Osteoblast (primary cell): ENCODE measurements at regions not wholly inside any gene's neighbourhood (a gene's known extent, or its start where the extent isn't known, plus 50 kb on each side); places are given as distances from the start of the nearest gene placed in this dataset.

Experiments
- DNase-seq: peaks from one replicate; pipeline ENCODE4 v3.0.0; 2011; ENCODE audit warnings: low spot score, mixed read lengths; ENCODE audit not compliant: insufficient read length; ENCODE audit errors: missing footprints
- H2AFZ ChIP-seq: 2 replicates; pipeline ENCODE4 v1.6.0; 2011; ENCODE audit warnings: mild to moderate bottlenecking, low read length
- H3K27ac ChIP-seq: 2 replicates; pipeline ENCODE4 v1.5.1; 2011; ENCODE audit warnings: mild to moderate bottlenecking, low read depth, low read length, moderate library complexity
- H3K27me3 ChIP-seq: 2 replicates; pipeline ENCODE4 v1.6.0; 2012; ENCODE audit warnings: mild to moderate bottlenecking, control low read depth, inconsistent platforms, low read length, moderate library complexity; ENCODE audit not compliant: insufficient read depth
- H3K36me3 ChIP-seq: 2 replicates; pipeline ENCODE4 v1.5.1; 2011; ENCODE audit warnings: mild to moderate bottlenecking, low read length, control low read depth, moderate library complexity; ENCODE audit not compliant: insufficient read depth
- H3K4me1 ChIP-seq: 2 replicates; pipeline ENCODE4 v1.5.1; 2011; ENCODE audit warnings: mild to moderate bottlenecking, low read length, control low read depth, moderate library complexity; ENCODE audit not compliant: insufficient read depth
- H3K4me2 ChIP-seq: 2 replicates; pipeline ENCODE4 v1.6.0; 2011; ENCODE audit warnings: mild to moderate bottlenecking, low read length; ENCODE audit not compliant: insufficient read depth
- H3K4me3 ChIP-seq: fragments of 200-600 bp; sonication (generic); 3 replicates; pipeline ENCODE4 v1.5.1; 2012; ENCODE audit warnings: mild to moderate bottlenecking, low read length, inconsistent platforms; ENCODE audit not compliant: insufficient read depth
- H3K79me2 ChIP-seq: 2 replicates; pipeline ENCODE4 v1.6.0; 2012; ENCODE audit warnings: mild to moderate bottlenecking, low read length, control low read depth, inconsistent platforms; ENCODE audit not compliant: insufficient read depth
- H3K9me3 ChIP-seq: 2 replicates; pipeline ENCODE4 v1.5.1; 2011; ENCODE audit warnings: low read depth, low read length, control low read depth
- H4K20me1 ChIP-seq: 2 replicates; pipeline ENCODE4 v1.6.0; 2012; ENCODE audit warnings: mild to moderate bottlenecking, low read length, control low read depth; ENCODE audit not compliant: insufficient read depth
- CTCF ChIP-seq: IDR thresholded peaks from 2 replicates; pipeline ENCODE4 v1.5.1; 2011; ENCODE audit warnings: mild to moderate bottlenecking, low read depth, low read length, moderate library complexity; ENCODE audit errors: extremely low read depth

DNA sequence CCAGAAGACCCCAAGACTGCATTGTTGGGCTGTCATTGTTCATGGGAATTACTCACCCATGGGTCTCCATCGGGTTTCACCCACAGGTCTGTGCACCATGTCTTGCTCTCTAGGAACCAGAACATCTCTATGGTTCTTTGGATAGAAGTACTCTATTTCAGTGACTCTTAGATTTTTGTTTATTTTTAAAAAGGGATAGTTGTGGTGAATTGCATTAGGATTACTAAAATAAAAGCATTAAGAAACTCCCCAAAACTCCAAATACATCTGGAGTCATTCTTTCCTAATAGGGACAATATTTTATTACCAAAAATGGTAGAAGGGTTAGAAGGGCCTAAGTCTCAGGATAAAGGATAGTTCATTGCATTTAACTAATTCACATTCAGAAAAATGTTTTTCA lies 166.9 kb upstream of the TNFAIP3 start:
- no peak for DNase-seq
- no peak for TF ChIP-seq CTCF

GRCh38 chr6:137700751-137701477 lies 166.1 kb upstream of the TNFAIP3 start:
- Histone ChIP-seq H3K27ac (no peak overlapping the region), H3K36me3 (no peaks in the 10 kb centered on the region), H4K20me1 (no peaks in the 10 kb centered on the region), H3K4me2 (no peak overlapping the region), H3K79me2 (no peaks in the 10 kb centered on the region), H2AFZ (no peak overlapping the region), H3K4me3 (no peak overlapping the region), H3K9me3 (no peaks in the 10 kb centered on the region), H3K4me1 (peaks cover 24% of the 10 kb centered on the region), H3K27me3 (no peaks in the 10 kb centered on the region)
- no peak for TF ChIP-seq CTCF
- no peak for DNase-seq

More for the DNA sequence above, 166.9 kb upstream of the TNFAIP3 start:
- no peak overlapping the region for H3K4me2 ChIP-seq
- no peak overlapping the region for H2AFZ ChIP-seq
- H3K36me3 ChIP-seq, result no peaks in the 10 kb centered on the region
- H3K27me3 ChIP-seq, result no peaks in the 10 kb centered on the region
- no peaks in the 10 kb centered on the region for H4K20me1 ChIP-seq
- H3K79me2 ChIP-seq, result no peaks in the 10 kb centered on the region
- H3K4me3 ChIP-seq, result no peak overlapping the region
- no peak overlapping the region for H3K27ac ChIP-seq
- H3K9me3 ChIP-seq, result no peaks in the 10 kb centered on the region
- peaks cover 22% of the 10 kb centered on the region for H3K4me1 ChIP-seq

GRCh38 chr6:137701942-137702341 lies 165.1 kb upstream of the TNFAIP3 start:
- Histone ChIP-seq H3K36me3 (no peaks in the 10 kb centered on the region), H3K79me2 (no peaks in the 10 kb centered on the region), H3K4me3 (no peak overlapping the region), H3K27me3 (no peaks in the 10 kb centered on the region), H4K20me1 (no peaks in the 10 kb centered on the region), H2AFZ (no peak overlapping the region), H3K9me3 (no peaks in the 10 kb centered on the region), H3K27ac (no peak overlapping the region), H3K4me1 (peaks cover 24% of the 10 kb centered on the region), H3K4me2 (no peak overlapping the region)
- no peak for TF ChIP-seq CTCF
- no peak for DNase-seq

GRCh38 chr6:137702791-137703424 lies 164.2 kb upstream of the TNFAIP3 start:
- H3K4me1 ChIP-seq, result peaks cover 21% of the 10 kb centered on the region
- DNase-seq, result no peak

More at GRCh38 chr6:137702791-137703424, 164.2 kb upstream of the TNFAIP3 start:
- Histone ChIP-seq H4K20me1 (no peaks in the 10 kb centered on the region), H3K27ac (no peak overlapping the region), H3K36me3 (no peaks in the 10 kb centered on the region), H3K27me3 (no peaks in the 10 kb centered on the region), H2AFZ (peak overlapping the region; percentile 29), H3K9me3 (no peaks in the 10 kb centered on the region), H3K4me3 (no peak overlapping the region), H3K79me2 (no peaks in the 10 kb centered on the region), H3K4me2 (no peak overlapping the region)
- TF ChIP-seq CTCF, result no peak
